ENCODE measurements at regions not wholly inside any gene's neighbourhood (a gene's known extent, or its start where the extent isn't known, plus 50 kb on each side); places are given as distances from the start of the nearest gene placed in this dataset.
"Not testable (repeated sequence)": the region's sequence is repeated elsewhere in the genome, so short reads cannot be mapped to it uniquely, and the experiment has no call there.

- not testable (repeated sequence) for DNase-seq (ENCODE audit: low read depth, low spot score)
Measured at GRCh38 chr2:13531735-13532410, 815.1 kb downstream of the TRIB2 start.

- not testable (repeated sequence) for DNase-seq (ENCODE audit: low read depth, low spot score)
Measured at GRCh38 chr2:13532781-13533523, 816.2 kb downstream of the TRIB2 start.

GRCh38 chr2:13533524-13533922 lies 816.8 kb downstream of the TRIB2 start:
- DNase-seq (ENCODE audit: low read depth, low spot score) = no peak

- DNase-seq (ENCODE audit: low read depth, low spot score) = no peak
Measured at GRCh38 chr2:13536941-13537340, 820.2 kb downstream of the TRIB2 start.

GRCh38 chr2:13537771-13538349 lies 821.1 kb downstream of the TRIB2 start:
- no peak for DNase-seq (ENCODE audit: low read depth, low spot score)

GRCh38 chr2:13539296-13539695 lies 822.6 kb downstream of the TRIB2 start:
- no peak for DNase-seq (ENCODE audit: low read depth, low spot score)

- no peak for DNase-seq (ENCODE audit: low read depth, low spot score)
Measured at GRCh38 chr2:13542061-13542460, 825.3 kb downstream of the TRIB2 start.

- no peak for DNase-seq (ENCODE audit: low read depth, low spot score)
Measured at GRCh38 chr2:13542642-13543041, 825.9 kb downstream of the TRIB2 start.

- no peak for DNase-seq (ENCODE audit: low read depth, low spot score)
Measured at GRCh38 chr2:13543550-13543949, 826.8 kb downstream of the TRIB2 start.

- DNase-seq (ENCODE audit: low read depth, low spot score) = no peak
Measured at GRCh38 chr2:13545320-13545719, 828.6 kb downstream of the TRIB2 start.

GRCh38 chr2:13546131-13546530 lies 829.4 kb downstream of the TRIB2 start:
- no peak for DNase-seq (ENCODE audit: low read depth, low spot score)

- DNase-seq (ENCODE audit: low read depth, low spot score) = peak; percentile 1
Measured at GRCh38 chr2:13550285-13551231, 833.8 kb downstream of the TRIB2 start.

GRCh38 chr2:13558368-13558767 lies 841.6 kb downstream of the TRIB2 start:
- peak; percentile 10 for DNase-seq (ENCODE audit: low read depth, low spot score)

- no peak for DNase-seq (ENCODE audit: low read depth, low spot score)
Measured at GRCh38 chr2:13560322-13560721, 843.6 kb downstream of the TRIB2 start.

GRCh38 chr2:13572466-13572865 lies 855.7 kb downstream of the TRIB2 start:
- DNase-seq (ENCODE audit: low read depth, low spot score) = no peak

- DNase-seq (ENCODE audit: low read depth, low spot score) = no peak
Measured at GRCh38 chr2:13574831-13575230, 858.1 kb downstream of the TRIB2 start.

GRCh38 chr2:13576406-13577036 lies 859.8 kb downstream of the TRIB2 start:
- no peak for DNase-seq (ENCODE audit: low read depth, low spot score)

GRCh38 chr2:13578547-13578946 lies 861.8 kb downstream of the TRIB2 start:
- DNase-seq (ENCODE audit: low read depth, low spot score) = no peak

GRCh38 chr2:13581471-13581870 lies 864.7 kb downstream of the TRIB2 start:
- no peak for DNase-seq (ENCODE audit: low read depth, low spot score)

- no peak for DNase-seq (ENCODE audit: low read depth, low spot score)
Measured at GRCh38 chr2:13583609-13584008, 866.9 kb downstream of the TRIB2 start.

GRCh38 chr2:13584020-13584419 lies 867.3 kb downstream of the TRIB2 start:
- no peak for DNase-seq (ENCODE audit: low read depth, low spot score)

All from brain pericyte (primary cell).